HG03196 (cell line): ENCODE measurements at regions not wholly inside any gene's neighbourhood (a gene's known extent, or its start where the extent isn't known, plus 50 kb on each side); places are given as distances from the start of the nearest gene placed in this dataset.

ENCODE experiments used
- ATAC-seq: cut with Tn5 transposase; IDR thresholded peaks from one replicate; pipeline ENCODE4 v1.9.1; 2021; ENCODE audit not compliant: unreplicated experiment

DNA sequence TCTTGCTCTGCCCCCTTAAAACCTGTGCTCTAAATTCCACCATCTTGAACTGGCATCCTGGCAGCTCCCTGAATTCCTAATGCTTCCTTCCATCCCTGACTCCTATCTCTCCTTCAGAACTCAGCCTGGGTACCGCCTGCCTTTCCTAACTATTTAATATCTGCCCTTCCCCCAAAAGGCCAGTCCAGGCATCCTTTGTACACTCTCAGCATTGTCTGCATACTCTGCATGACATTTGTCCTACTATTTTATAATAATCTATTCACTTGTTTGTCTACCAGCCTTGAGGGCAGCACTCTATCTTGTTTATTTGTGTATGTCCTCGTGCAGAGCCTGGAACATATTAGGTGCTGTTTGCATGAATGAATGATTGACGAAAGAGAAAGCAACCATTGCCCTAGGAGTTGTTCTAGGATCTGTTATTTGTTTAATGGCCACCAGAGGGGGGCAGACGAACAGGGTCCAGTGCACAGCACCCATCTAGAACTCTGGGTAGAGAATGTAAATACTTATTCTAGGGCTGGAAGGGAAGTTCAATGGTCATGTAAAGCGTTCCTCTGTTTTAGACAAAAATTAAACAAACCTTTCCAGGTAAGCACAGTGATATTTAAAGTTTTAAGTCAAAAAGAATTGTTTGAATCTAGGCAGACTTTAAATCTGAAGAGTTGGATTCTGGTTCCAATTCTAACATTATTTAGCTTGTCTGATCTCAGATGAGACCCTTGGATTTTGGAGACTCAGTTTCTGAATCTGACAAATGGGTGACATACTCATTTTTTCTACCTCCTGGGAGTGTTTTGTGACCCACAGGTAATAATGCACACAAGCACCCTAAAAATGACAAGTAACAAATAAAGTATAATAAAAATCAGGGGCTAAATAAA, 125.8 kb upstream of the GALNT15 start:
- peak; percentile 92 for ATAC-seq

DNA sequence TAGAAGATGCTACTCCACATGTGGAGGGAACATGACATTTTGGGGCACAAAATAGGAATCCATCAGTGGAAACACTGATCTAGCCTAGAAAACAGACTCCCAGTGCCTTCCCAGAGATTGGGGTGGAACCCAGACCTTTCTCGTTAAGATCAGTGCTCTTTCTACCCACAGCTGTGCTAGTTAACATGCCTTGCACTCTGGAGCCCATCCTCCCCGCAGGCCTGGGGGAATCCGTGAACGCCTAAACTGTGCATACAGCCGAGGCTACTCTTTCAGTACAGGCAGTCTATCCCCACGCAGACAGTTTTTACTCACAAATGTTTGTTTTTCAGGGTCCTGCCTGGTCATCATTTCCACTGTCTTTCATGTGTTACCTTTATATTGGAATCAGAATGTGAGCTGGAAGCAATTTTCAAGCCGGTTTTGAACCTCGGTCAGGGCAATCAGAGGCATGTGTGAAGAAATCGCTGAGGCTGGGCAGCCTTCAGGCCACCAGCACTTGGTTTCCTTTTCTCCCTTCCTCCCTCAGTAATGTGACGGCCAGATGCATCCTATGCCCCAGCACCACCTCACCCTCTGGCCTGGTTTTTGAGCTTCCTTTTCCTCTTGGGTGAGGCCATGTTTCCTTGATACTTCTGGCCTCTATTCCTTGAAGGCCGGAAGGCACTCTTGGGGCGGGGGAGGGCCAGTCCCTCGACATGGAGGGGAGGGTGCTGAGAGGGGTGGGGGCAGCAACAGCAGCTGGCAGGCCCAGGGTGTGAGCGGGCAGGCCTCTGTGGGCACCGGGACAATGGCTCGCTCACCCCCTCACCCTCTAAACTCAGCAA, 123.6 kb upstream of the GALNT15 start:
- ATAC-seq: no peak

DNA sequence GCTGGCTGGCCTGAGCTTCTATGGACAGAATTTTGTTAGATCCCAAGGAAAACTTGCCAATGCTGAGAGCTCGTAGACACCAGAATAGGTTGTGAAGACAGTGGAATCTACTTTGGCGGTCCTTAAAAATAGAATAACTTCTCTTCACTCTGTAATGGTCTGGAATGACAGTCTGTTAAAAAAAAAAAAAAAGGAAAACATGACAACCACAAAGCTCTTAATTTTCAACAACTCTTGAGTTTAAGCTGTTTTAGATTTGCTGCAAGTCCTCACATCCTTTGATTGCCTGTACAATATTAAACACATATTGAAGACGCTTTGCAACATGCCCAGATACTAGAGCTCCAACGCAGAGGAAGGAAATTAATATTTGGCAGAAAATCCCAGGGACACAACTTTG, 122.8 kb upstream of the GALNT15 start:
- no peak for ATAC-seq

DNA sequence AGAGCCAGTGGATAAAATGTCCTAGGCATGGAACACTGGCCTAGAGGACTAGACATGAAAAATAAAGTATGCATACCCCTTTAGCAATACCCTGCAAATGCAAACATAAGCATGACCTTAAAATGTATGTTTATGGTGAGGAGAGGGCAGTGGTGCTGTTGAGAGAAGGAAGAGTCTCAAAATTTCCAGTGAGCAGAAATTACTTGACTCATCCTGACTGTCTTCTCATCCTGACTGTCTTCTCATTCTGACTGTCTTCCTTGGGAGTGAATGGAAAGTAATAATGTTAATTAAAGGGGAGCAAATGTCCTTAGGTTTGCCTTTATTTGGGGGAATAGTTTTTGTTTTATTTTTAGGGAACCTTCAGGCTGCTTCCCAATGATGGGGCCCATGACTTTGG, 121.5 kb upstream of the GALNT15 start:
- ATAC-seq: no peak

DNA sequence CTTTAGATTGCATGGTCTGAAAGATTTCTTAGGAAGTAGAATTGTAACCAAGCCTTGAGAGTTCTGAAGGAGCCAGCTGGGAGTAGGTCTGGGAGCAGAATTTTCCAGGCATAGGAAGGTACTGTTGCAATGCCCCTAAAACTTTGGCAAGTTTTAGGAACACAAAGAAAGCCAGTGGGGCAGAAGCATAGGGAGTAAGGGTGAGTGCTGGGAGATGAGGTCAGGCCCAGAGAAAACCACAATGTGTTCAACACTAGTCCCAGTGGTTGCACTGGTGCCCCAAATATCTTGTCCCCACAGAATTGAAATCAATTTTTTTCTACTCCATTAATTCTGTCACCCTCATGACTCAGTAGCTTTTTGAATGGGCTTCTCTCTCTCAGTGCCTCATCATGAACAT, 120.7 kb upstream of the GALNT15 start:
- ATAC-seq: no peak

DNA sequence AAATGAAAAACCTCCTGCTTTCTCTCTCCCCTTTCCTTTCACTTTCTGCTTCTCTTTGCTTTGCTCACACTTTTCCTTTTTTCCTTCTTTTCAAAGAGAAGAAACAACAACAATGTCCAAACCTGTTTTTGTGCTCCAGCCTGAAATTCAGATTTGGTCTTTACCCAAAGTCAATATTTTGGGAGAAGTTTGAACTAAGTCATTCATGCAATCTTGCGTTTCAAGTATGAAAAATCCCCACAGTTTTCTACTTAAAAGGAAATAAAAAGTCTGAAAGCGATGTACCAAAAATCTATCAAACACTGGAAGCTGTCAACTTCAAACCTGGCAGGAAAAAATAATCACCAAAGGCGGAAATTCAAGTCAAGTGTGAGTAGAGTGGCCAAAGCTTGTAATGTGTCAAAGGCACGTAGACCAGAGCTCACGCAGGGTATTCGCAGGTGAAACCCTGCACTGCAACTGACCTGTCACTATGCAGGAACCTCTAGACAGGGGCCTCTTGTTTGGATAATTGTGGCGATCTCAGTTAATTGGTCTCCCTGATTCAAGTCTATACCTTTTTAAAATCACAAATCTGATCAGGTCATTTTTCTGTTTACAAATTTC, 118.8 kb upstream of the GALNT15 start:
- ATAC-seq: no peak

DNA sequence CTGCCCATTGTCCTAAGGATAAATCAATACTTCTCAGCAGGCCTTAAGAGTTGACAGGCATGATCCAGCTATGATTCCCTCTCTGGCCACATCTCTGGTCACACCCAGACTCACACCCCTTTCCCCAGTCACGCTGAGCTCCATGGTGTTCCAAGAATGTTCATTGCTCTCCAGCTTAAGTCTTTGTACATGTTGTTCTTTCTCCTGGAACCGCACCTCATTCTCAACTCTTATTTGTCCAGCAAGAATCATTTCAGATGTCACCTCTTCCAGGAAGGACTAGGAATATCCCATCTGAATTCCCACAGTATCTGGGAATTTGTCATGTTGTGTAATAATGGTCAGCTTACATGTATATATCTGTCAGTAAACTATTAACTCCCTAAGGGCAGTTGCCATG, 118.3 kb upstream of the GALNT15 start:
- ATAC-seq: no peak

DNA sequence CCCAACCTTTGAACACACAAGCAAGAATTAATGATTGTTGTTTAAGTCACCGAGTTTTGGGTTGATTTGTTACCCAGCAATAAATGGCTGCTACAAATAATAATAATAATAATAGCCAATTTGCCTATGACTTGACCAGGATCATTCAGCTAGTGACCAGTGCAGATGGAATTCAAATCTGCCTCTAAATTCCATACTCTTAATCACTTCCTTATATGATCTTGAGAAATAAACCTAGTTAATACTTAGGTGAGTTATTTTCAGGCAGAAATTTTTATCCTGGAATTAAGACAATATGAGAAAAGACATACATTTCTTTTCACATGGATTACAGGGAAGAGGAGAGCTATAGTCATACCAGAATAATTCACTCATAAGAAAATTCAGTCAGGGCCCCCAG, 116.0 kb upstream of the GALNT15 start:
- no peak for ATAC-seq

DNA sequence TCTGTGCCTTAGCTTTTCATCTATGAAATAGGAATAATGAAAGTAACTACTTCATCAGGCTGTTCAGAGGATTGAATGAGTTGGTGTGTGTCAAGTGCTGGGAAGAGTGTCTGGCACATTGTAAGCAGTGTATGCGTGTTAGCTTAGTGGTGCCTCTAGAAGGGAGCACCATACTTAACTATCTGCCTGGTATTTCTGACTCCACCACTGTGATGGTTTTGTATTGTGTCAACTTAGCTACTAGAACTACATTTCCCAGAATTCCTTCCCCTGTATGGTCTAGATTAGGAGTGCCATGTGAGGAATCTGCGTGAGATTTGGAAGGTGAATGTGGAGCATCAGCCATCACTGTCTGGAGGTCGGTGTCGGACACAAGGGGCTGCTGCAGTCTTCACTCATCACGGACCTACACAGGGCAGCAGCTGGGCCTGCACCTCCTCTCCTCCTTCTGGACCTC, 115.4 kb upstream of the GALNT15 start:
- no peak for ATAC-seq

DNA sequence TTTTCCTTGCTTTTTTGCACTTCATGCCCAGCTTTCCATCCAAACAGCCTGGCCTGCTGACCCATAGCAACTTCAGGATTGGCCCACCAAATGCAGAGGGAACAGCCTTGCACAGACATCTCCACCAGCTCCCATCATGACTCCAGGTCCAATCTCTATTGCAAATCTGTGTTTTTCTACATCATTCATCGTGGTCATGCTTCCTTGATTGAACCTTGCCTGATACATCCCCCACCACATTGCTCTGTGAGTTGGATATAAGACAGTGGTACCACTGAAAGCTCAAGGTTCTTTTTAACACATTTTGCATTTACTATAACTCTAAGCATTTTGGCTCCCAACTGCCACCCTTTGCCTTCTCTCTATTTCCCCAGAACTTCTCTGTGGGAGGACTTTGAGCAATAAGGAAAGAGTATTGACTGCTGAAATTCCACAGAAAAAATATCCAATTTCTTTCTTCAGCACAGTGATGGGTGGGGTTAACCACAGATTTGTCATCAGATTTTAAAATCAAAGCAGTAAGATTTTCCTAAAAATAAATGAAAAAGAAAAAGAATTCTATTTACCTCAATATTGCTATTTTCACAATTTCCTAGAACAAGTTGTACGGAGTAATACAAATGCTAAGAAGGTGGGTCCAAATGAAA, 114.6 kb upstream of the GALNT15 start:
- no peak for ATAC-seq

DNA sequence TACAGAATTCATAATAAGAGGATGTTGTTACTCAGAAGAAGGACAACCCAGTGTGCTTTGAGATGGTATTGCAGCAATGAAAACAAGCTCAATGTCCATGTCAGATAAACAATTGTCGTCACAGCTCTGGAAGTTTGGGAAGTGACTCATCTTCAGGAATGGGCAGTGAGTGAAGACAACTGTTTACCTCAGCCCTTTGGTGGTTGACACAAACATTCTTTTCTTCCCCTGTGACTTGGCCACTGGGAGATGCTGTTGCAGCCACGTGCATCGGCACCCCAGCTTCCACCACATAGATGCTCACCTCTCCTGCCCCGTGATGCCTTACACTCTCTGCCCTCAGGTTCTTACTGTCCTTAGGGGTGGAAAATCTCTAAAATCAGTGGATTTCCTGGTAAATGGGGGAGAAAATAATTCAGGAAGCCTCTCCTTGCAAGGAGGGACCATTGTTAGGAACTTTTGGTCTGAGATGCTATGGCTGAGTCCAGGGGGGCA, 114.1 kb upstream of the GALNT15 start:
- no peak for ATAC-seq

DNA sequence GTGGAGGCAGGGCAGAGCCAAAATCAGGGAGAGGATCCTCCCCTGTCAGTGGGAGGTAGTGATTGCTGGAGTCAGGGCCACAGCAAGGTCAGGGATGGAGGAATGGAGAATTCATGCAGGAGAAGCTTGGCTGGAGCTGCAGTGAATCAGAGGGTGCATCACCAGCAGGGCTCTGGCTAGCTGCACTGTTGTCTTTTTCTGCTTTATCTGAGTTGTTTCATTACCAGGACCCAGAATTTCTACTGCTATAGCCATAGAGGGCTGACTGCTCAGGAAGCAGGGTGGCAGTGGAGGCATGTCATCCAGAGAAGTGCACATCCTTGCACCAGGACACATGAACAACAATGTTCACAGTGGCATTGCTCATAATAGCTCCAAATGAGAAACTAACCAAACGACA, 113.5 kb upstream of the GALNT15 start:
- ATAC-seq: no peak

DNA sequence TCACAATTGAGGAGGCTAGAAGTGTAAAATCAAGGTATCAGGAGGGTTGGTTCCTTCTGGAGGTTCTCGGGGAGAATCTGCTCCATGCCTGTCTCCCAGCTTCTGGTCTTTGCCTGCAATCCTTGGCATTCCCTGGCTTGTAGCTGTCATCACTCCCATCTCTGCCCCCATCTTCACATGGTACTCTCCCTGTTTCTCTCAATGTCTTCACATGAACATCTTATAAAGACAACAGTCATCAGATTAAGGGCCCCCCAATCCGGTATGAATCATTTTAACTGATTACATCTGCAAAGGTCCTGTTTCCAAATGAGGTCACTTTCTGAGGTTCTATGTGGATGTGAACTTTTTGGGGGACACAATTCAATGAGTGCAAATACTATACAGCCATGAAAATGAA, 113.0 kb upstream of the GALNT15 start:
- ATAC-seq: no peak

DNA sequence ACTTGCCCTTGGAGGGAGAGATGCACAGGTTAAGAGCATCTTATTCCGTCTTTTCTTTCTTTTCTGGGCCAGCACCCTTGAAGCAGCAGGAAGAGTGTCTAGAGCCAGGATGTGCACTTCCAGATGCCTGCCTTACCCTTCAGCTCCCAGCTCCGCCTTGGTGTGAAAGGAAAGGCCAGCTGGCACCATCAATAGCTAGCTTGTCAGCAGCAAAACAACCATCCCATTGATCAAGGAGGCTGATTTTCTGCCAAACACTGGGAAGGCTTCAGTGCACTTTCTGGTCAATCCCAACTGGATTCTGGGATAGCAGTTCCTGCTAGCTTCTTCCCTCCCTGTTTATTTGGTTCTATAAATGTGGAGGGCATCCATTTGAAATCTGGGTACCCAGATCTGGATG, 110.9 kb upstream of the GALNT15 start:
- ATAC-seq: no peak

DNA sequence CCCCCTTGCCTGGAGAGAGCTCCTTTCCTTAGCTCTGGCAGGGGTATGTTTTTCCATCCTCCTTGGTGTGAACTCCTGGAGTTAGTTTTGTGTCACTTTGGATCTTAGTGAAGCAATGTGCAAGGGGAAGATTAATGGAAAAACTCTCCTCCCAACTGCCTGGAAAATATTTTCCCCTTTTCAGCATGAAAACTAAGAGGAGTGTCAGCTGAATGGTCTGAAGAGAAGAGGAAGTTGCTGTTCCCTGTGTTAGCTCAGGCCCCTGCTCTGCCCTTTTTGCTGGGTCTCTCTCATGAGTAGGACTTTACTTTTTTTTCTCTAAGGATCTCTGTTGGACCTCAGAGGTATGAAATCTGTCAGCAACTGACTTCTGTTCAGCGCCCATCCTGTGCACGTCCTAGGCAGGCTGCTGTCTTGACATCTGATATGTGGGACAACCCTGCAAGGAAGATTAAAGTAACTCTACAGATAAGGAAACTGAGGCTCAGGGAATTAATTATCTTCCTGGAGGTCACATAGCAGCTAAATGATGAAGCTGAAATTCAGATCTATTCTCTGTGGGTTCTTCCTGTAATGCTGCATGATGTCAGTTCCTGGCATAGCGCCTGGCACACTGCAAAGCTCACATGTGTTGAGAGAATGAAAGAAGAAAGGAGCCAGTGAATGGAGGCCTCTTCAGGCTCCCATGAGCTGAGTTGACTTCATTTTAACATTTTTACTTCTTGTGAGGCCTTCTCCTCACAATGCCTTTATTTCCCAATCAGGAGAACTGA, 109.7 kb upstream of the GALNT15 start:
- ATAC-seq: no peak

DNA sequence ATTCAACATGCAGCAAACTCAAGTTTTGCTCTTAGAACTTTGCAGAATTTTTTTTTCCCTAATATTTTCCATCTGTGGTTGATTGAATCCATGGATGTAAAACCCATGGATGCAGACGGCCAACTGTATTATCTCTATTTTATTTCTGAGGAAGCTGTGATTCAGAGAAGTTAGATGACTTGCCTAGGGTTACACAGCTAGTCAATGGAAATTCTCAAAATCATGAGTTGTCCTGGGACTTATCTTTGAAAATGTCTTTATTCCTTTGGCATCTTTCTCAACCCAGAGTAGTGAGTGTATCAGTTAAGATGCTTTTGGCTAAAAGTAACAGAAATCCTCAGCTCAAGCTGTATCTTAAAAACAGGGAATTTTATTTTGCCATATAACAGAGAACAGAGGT, 107.9 kb upstream of the GALNT15 start:
- ATAC-seq: no peak

DNA sequence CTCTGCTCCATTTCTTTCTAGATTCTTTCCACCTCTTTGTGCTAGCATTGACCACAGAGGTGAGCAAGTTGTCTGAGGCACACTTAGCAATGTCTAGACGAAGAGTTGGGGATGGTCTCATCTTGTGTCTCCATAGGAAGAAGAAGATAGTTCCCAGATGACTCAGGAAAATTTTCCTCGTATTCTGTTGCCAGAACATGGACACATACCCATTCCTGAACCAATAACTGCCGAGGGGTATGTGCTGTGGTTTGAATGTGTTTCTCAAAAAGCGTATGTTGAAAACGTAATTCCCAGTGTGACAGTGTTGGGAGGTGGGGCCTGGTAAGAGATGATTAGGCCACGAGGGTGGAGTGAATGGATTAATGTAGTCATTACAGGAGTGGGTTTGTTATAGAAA, 107.5 kb upstream of the GALNT15 start:
- no peak for ATAC-seq

DNA sequence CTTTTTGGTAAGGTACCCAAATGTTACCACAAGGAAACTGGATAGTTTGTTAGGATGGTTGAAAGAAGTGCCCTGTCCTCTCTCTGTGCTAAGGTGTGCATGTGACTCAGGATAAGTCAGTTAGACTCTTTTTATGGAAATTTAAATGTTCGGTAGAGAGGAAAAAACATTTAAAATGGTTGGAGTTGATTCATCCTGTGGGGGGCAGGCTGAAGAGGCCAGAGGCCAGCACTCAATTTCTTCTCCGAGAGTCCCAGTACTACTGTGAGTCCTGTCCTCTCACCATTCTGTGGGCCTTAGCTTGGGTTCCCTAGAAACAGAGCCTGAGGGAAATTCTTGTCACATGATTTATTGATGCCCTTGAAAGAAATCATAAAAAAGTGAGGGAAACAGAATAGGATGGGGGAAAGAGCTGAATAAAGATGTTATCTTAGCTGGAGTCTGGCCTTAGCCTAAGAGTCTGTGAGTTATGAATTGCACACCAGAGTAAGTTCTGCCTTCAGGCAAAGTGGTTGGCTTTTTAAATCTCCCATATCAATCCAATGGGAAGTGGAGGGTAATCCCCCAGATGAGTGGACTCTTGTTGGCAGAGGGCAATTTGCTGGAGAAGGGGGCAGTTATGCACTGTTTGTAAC, 106.5 kb upstream of the GALNT15 start:
- no peak for ATAC-seq

DNA sequence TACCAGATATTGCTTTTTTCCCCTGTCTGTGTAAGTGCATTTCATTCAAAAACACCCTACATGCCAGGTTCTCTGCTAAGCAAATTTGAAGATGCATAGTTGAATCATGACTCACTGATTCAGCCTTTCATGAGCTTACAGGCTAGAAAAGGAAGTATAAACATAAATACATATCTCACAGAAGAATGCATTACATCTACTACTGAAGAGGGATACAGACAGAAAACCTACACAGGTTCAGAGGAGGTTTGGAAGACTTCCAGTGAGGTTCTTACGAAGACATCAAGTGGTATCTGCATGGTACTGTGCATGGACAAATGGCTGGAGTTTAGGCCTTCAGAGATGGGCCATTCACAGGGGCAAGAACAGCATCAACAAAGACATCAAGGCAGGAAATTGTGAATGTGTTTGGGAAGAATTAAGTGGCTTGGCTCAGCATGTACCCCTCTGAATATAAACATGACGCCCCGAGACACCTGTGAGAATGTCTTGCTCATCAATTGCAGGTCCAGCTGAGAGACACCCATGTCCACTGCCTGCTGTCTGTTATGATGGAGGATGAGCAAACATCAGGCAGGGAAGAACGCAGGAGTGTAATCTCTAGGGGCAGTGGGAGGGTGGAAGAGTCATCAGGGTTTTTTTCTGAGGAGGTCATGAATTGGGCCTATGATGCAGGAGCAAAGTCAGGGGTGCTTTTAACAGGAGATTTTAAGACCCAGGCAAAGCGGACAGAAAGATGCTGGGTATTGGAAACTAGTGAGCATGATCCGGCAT, 105.1 kb upstream of the GALNT15 start:
- ATAC-seq: no peak
